HG02885 (cell line): ENCODE measurements at regions not wholly inside any gene's neighbourhood (a gene's known extent, or its start where the extent isn't known, plus 50 kb on each side); places are given as distances from the start of the nearest gene placed in this dataset.

Experiments used
- ATAC-seq: cut with Tn5 transposase; IDR thresholded peaks from one replicate; pipeline ENCODE4 v1.9.1; 2021; ENCODE audit warnings: mild to moderate bottlenecking; ENCODE audit not compliant: unreplicated experiment, poor library complexity

GRCh38 chr2:6218926-6219325 is 526.7 kb downstream of the SOX11 start:
- no peak for ATAC-seq

- no peak for ATAC-seq
These were observed 527.7 kb downstream of the SOX11 start for GRCh38 chr2:6219906-6220305.

- no peak for ATAC-seq
These were observed 530.1 kb downstream of the SOX11 start for GRCh38 chr2:6222296-6222695.

GRCh38 chr2:6224267-6224666 is 532.1 kb downstream of the SOX11 start:
- ATAC-seq, result peak; percentile 85

- no peak for ATAC-seq
These were observed 536.1 kb downstream of the SOX11 start for GRCh38 chr2:6228251-6228650.

- no peak for ATAC-seq
These were observed 539.0 kb downstream of the SOX11 start for GRCh38 chr2:6231166-6231565.

- ATAC-seq, result no peak
These were observed 541.8 kb downstream of the SOX11 start for GRCh38 chr2:6233993-6234392.

GRCh38 chr2:6234702-6235101 is 542.5 kb downstream of the SOX11 start:
- no peak for ATAC-seq

- no peak for ATAC-seq
These were observed 544.1 kb downstream of the SOX11 start for GRCh38 chr2:6236317-6236716.

GRCh38 chr2:6237039-6237660 is 545.0 kb downstream of the SOX11 start:
- ATAC-seq, result no peak

- no peak for ATAC-seq
These were observed 557.4 kb downstream of the SOX11 start for GRCh38 chr2:6249557-6249956.

GRCh38 chr2:6254441-6254840 is 562.3 kb downstream of the SOX11 start:
- no peak for ATAC-seq

GRCh38 chr2:6264198-6264597 is 572.0 kb downstream of the SOX11 start:
- ATAC-seq, result no peak

GRCh38 chr2:6281524-6281923 is 584.2 kb downstream of the CMPK2 start:
- ATAC-seq, result no peak

GRCh38 chr2:6283259-6283658 is 582.4 kb downstream of the CMPK2 start:
- ATAC-seq, result no peak

- no peak for ATAC-seq
These were observed 578.3 kb downstream of the CMPK2 start for GRCh38 chr2:6287406-6287805.

- ATAC-seq, result no peak
These were observed 576.9 kb downstream of the CMPK2 start for GRCh38 chr2:6288791-6289190.

GRCh38 chr2:6290217-6291015 is 575.3 kb downstream of the CMPK2 start:
- no peak for ATAC-seq

GRCh38 chr2:6294791-6295190 is 570.9 kb downstream of the CMPK2 start:
- ATAC-seq, result no peak

- ATAC-seq, result peak; percentile 49
These were observed 568.5 kb downstream of the CMPK2 start for GRCh38 chr2:6297238-6297637.

GRCh38 chr2:6301426-6301825 is 564.3 kb downstream of the CMPK2 start:
- no peak for ATAC-seq

- peak; percentile 2 for ATAC-seq
These were observed 556.7 kb downstream of the CMPK2 start for GRCh38 chr2:6308986-6309385.
